HG02840 (cell line): ENCODE measurements at regions not wholly inside any gene's neighbourhood (a gene's known extent, or its start where the extent isn't known, plus 50 kb on each side); places are given as distances from the start of the nearest gene placed in this dataset.
"Not testable (repeated sequence)": the region's sequence is repeated elsewhere in the genome, so short reads cannot be mapped to it uniquely, and the experiment has no call there.

Source experiments
- ATAC-seq: cut with Tn5 transposase; IDR thresholded peaks from one replicate; pipeline ENCODE4 v1.9.1; 2021; ENCODE audit warnings: mild to moderate bottlenecking, moderate library complexity, moderate number of reproducible peaks; ENCODE audit not compliant: unreplicated experiment, low FRiP score

DNA sequence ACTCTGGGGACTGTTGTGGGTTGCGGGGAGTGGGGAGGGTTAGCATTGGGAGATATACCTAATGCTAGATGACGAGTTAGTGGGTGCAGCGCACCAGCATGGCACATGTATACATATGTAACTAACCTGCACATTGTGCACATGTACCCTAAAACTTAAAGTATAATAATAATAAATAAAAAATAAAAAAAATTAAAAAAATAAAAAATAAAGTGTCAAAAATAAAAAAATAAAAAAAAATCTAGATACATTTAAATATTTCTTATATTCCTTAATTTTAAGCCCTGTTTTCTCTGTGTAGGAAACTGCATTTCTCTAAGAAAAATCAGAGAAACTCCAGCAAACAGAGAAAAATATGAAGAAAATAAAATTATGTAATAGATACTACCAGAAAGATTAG is 52.2 kb upstream of the SGO1 start:
- ATAC-seq = not testable (repeated sequence)

GRCh38 chr3:20236603-20237002 is 50.6 kb upstream of the SGO1 start:
- no peak for ATAC-seq
